ENCODE measurements at regions not wholly inside any gene's neighbourhood (a gene's known extent, or its start where the extent isn't known, plus 50 kb on each side); places are given as distances from the start of the nearest gene placed in this dataset.
"Not testable (repeated sequence)": the region's sequence is repeated elsewhere in the genome, so short reads cannot be mapped to it uniquely, and the experiment has no call there.

GRCh38 chr1:866095-866494 is 57.6 kb upstream of the SAMD11 start:
- H3K4me1 ChIP-seq (ENCODE audit: insufficient read depth) = no peaks in the 10 kb centered on the region
- H3K4me3 ChIP-seq (ENCODE audit: low read depth, low read length) = no peak overlapping the region
- WGBS = 52% methylated on average over 9 of the region's 9 CpGs
- no peaks in the 10 kb centered on the region for H3K36me3 ChIP-seq (ENCODE audit: insufficient read depth)
- DNase-seq (ENCODE audit: extremely low spot score) = no peak
- H3K27ac ChIP-seq (ENCODE audit: low read depth) = no peak overlapping the region

GRCh38 chr1:866631-867299 is 57.0 kb upstream of the SAMD11 start:
- DNase-seq (ENCODE audit: extremely low spot score); H3K36me3 ChIP-seq (ENCODE audit: insufficient read depth); H3K4me3 ChIP-seq (ENCODE audit: low read depth, low read length); H3K27ac ChIP-seq (ENCODE audit: low read depth); H3K4me1 ChIP-seq (ENCODE audit: insufficient read depth): not testable (repeated sequence)
- 67% methylated on average over 33 of the region's 33 CpGs for WGBS

- DNase-seq (ENCODE audit: extremely low spot score) = not testable (repeated sequence)
Observed at GRCh38 chr1:867550-867949, 56.2 kb upstream of the SAMD11 start.

GRCh38 chr1:869499-870244 is 54.1 kb upstream of the SAMD11 start:
- Histone ChIP-seq H3K4me1 (ENCODE audit: insufficient read depth) (no peaks in the 10 kb centered on the region), H3K4me3 (ENCODE audit: low read depth, low read length) (no peak overlapping the region), H3K27ac (ENCODE audit: low read depth) (no peak overlapping the region), H3K36me3 (ENCODE audit: insufficient read depth) (no peaks in the 10 kb centered on the region)
- 10% methylated on average over 55 of the region's 55 CpGs for WGBS
- DNase-seq (ENCODE audit: extremely low spot score) = no peak

More at GRCh38 chr1:867550-867949, 56.2 kb upstream of the SAMD11 start:
- WGBS = 47% methylated on average over 4 of the region's 4 CpGs
- not testable (repeated sequence) for H3K36me3 ChIP-seq (ENCODE audit: insufficient read depth); H3K4me1 ChIP-seq (ENCODE audit: insufficient read depth); H3K27ac ChIP-seq (ENCODE audit: low read depth); H3K4me3 ChIP-seq (ENCODE audit: low read depth, low read length)
